ENCODE measurements at regions not wholly inside any gene's neighbourhood (a gene's known extent, or its start where the extent isn't known, plus 50 kb on each side); places are given as distances from the start of the nearest gene placed in this dataset.

DNA sequence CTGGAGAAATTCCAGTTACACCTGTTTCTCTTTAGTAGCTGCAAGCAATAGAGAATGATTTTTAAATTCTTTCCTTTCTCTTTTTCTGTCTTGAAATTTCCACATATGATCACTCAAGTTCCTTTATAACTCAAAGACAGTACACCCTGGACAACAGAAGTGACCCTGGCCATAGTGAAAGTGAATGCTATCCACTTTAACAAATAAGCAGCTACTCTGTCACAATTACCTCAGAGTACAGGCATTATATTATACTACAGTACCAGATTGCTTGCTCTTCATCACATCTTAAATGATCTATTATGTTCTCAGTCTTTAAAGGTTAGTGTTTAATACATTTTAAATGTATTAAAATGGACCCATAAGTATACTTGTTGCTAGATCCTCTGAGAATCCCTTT lies 136.2 kb downstream of the KLF12 start:
- no peak for DNase-seq

GRCh38 chr13:73996569-73996968 lies 137.6 kb downstream of the KLF12 start:
- DNase-seq = no peak

DNA sequence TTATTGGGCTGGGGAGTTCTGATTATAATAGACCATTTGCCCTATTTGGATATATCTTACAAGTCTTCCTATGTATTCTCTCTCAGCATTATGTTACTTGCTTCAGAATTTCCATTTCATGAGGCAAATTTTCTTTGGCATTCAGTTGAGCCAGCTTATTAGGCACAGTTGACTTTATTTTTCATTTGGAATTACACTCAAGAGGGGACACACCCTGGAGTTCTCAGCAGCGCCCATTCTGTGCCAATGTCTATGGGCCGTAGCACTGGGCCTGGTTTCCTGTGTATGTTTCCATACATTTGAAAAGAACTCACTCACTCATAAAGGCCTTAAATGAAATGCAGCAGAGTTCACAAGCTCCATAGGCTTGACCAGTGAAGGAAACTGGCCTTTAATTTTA lies 138.5 kb downstream of the KLF12 start:
- no peak for DNase-seq

DNA sequence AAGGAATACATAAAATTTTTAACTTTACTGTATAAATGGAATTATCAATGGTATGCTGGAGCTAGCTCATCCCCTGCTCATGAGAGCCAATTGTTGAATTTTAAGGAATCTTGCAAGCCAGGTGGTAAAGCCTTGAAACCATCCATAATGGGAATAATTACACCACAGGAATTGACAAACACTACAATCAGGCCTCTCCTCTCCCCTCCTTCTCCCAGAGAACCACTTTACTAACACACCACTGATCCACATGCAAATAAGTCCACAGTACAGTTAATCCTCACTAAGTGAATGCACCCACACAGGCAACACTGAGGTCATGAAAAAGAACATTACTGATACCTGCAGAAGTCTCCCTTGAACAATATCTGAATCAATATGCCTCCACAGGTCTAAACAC lies 140.5 kb downstream of the KLF12 start:
- DNase-seq = no peak

GRCh38 chr13:73991884-73992283 lies 142.3 kb downstream of the KLF12 start:
- no peak for DNase-seq

- DNase-seq = no peak
Observed at GRCh38 chr13:73991384-73991783, 142.8 kb downstream of the KLF12 start.

DNA sequence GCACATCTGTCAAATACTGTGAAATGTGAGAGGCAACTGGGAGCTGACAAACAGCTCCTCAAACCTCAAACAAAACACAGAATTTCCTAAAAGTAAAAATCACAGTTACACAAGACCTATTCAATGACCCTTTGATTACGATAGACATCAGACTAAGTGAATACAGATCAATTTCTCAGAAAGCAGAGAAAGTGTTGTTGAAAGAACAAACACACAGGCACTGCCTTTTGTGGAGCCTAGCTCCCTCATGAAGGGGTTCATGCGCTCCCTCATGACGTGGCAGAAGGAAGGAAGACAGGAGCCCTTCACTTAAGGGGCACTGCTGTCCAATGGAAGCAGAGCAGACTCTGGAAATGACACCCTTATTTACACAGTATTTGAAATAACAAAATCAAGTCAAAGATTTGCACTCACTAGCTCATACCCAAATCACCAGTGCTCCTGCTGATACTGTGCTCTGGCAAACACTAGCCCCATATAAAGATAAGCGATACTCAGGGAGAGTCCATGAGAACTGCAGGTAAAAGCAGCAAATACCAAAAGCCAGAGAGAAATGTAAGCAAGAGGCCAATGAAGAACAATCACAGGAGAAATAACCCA lies 144.9 kb downstream of the KLF12 start:
- DNase-seq = no peak

GRCh38 chr13:73988461-73988860 lies 145.7 kb downstream of the KLF12 start:
- no peak for DNase-seq

- no peak for DNase-seq
Observed at GRCh38 chr13:73987618-73988017, 146.6 kb downstream of the KLF12 start.

- no peak for DNase-seq
Observed at GRCh38 chr13:73985783-73986182, 148.4 kb downstream of the KLF12 start.

DNA sequence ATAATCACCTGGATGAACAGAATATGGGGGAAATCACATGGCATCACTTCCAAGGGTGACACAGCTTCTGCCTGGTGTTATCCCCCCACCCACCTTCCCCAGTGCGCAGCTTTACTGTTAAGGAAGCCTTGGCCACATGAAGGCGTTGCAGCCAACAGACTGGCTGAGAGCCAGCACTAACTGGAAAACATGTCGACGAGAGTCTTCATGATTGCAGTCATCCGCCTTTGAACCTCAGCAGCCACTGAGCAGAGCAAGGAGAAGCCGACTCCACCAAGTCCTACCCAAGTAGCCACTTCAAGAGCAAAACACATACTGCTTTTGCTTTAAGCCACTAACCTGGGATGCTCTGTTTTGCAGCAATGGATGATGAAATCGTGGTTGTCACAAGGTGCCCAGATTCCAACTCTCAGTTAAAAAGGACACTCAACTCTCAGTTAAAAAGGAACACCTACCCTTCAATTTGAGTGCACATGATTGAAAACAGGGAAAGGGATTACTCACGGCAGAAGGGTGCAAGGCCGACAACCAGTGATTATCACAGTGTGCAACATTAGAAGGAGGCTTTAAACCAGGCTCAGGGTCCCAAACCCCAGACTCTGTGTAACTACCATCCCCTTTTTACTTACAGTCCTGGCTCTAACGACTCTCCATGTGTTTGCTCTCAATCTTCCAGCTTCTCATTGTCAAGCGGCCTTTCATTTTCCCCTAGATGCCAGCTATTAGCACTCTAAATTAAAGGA lies 149.1 kb downstream of the KLF12 start:
- DNase-seq = no peak

GRCh38 chr13:73984201-73984600 lies 150.0 kb downstream of the KLF12 start:
- no peak for DNase-seq

DNA sequence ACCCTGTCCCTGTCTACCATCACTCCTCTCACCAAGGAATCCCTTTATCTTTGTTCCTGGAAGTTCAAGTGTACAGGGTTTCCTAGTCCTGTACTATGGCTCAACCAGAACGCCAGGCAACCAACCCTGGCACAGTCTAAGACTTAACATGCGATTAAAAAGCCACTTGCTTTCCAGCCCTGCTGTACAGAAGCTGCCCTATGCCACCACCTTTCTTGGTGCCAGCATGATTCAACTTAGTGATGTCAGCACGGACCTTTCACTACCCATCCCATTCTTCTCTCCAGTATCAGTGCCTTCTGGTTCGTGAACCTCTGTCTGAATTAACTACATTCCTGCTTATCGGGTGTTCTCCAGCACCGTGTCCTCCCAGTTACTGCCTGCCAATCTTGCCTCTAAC lies 151.1 kb downstream of the KLF12 start:
- DNase-seq = no peak

- DNase-seq = no peak
Observed at GRCh38 chr13:73981595-73981994, 152.6 kb downstream of the KLF12 start.

- DNase-seq = no peak
Observed at GRCh38 chr13:73975767-73976166, 158.4 kb downstream of the KLF12 start.

- DNase-seq = no peak
Observed at GRCh38 chr13:73974051-73974450, 160.2 kb downstream of the KLF12 start.

DNA sequence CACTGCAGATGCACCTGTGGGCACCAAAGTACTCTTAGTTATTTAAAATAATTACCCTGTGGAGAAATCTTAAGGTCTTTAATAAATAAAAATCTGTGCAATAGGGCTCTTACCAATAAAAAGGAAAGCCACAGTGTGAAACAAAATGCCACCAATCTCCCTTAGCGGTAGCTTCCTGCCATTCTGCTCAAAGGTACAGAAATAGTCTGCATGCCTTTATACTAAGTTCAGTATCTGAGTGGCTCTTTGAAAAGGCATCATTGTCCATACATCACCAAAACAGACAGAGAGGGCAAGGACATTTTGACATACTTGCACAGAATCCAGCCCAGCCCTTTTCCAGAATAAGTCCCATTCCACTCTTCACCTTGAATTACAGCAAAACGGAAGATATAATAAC lies 161.0 kb downstream of the KLF12 start:
- DNase-seq = no peak

GRCh38 chr13:73972545-73972944 lies 161.7 kb downstream of the KLF12 start:
- no peak for DNase-seq

GRCh38 chr13:73971481-73971880 lies 162.7 kb downstream of the KLF12 start:
- DNase-seq = no peak

- DNase-seq = no peak
Observed at GRCh38 chr13:73970421-73971055, 163.7 kb downstream of the KLF12 start.

DNA sequence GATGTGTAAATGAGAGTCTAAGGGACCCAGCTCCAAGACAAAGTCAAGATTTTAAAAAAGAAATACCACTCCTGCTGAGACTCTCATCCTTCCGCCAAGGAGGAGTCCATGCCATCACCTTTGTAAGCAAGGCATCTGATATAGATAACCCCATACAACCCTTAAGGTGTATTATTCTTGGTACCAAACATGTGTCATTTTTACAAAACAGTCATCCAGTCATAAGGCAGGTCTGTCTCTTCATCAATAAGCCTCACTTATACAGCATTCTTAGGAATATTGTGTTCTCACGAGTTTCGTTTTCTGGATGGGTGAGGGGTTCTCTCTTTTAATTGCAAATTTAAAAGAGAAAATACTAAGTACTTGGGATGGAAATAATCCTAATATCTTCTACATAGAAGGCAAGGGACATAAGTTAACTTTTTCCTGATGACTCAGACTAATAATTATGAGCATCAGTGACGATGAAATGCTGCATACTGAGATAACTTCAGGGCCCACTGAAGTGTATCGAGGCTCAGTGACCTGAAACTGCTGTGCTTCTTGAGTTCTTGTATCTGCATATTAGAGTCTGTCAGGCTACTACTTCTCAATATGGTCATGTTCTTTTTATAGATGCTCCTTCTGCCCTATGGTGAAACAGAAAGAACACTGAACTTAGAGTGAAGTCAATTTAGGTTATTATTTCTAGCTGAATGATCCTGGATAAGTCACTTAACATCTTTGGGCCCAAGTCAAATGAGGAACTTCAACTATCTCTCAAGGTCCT lies 166.6 kb downstream of the KLF12 start:
- DNase-seq = no peak

DNA sequence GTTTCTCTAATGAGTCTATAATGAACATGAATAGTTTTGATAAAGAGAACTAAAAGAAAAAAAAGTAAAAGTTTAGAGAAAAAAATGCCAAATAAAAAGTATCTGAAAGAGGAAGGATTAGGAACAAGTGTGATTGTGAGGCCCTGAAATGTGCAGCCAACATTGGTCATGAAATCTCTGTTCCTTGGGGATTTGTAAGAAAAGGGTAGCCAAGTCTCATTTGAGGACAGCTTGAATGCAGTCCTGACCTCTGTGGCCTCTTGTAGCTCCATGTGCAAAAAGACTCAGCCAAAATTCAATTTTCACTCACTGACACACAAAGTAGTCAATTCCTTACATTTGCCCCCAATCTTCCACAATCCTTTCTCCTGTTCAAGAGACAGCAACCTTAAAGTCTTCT lies 167.9 kb downstream of the KLF12 start:
- no peak for DNase-seq

DNA sequence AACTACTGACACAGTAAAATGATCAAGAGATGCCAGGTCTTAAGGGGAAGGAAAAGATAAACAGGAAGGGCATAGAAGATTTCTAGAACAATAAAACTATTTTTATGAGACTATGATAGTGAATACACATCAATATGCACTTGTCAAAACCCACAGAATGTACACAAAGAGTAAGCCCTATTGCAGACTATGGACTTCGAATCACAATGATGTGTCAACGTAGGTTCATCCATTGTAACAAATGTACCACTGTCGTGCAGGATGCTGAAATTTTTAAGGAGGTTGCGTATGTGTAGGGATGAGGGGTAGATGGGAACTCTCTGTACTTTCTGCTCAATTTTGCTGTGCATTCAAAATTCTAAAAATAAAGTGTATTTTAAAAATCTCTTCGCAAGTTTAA lies 171.9 kb downstream of the KLF12 start:
- DNase-seq = no peak

DNA sequence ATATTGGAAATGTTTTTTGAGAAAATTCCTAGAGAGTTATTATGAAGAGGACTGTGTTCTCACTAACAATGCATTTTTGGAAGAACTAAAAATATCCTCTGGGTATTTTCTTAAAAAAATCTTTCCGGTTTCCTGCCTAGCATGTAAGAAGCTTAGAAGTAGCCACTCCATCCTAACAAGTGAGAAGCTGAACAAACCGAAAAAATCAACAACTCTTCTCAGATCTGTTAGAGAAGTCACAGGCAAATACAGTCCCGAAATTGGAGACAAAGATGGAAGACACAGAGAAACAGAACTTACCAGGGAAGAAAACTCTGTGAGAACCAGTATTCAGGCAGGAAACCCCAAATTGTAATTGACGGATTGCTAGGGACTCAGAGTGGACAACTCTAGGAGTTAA lies 173.0 kb downstream of the KLF12 start:
- no peak for DNase-seq

Data from NCI-H1048 (cell line).